Skeletal muscle tissue (tissue), 3 donors: ENCODE measurements at regions not wholly inside any gene's neighbourhood (a gene's known extent, or its start where the extent isn't known, plus 50 kb on each side); places are given as distances from the start of the nearest gene placed in this dataset.

Experiments
- H3K27ac ChIP-seq: one replicate; pipeline ENCODE4 v1.7.0; 2013; ENCODE audit warnings: mild to moderate bottlenecking, low read depth, low read length, inconsistent platforms
- H3K27me3 ChIP-seq, 3 donors: one replicate each; pipeline ENCODE4 v1.7.0; 2013; ENCODE audit warnings: low read length in 3 of 3; ENCODE audit not compliant: control insufficient read depth in 3 of 3, insufficient read depth in 3 of 3
- H3K36me3 ChIP-seq, 3 donors: one replicate each; pipeline ENCODE4 v1.7.0; 2013; ENCODE audit warnings: low read length in 3 of 3; ENCODE audit not compliant: control insufficient read depth in 3 of 3, insufficient read depth in 3 of 3
- H3K4me1 ChIP-seq, 3 donors: one replicate each; pipeline ENCODE4 v1.7.0; 2013; ENCODE audit warnings: low read length in 3 of 3, mild to moderate bottlenecking in 3 of 3; ENCODE audit not compliant: control insufficient read depth in 3 of 3, insufficient read depth in 3 of 3
- H3K4me3 ChIP-seq, 3 donors: one replicate each; pipeline ENCODE4 v1.7.0; 2013; ENCODE audit warnings: low read length in 3 of 3
- H3K9ac ChIP-seq, 3 donors: one replicate each; pipeline ENCODE4 v1.7.0; 2013; ENCODE audit warnings: low read length in 3 of 3, mild to moderate bottlenecking in 3 of 3, moderate library complexity in 2 of 3, low read depth in 1 of 3
- H3K9me3 ChIP-seq, 3 donors: one replicate each; pipeline ENCODE4 v1.7.0; 2013; ENCODE audit warnings: low read length in 3 of 3; ENCODE audit not compliant: control insufficient read depth in 3 of 3
- donor health status: Osteomylitis.

DNA sequence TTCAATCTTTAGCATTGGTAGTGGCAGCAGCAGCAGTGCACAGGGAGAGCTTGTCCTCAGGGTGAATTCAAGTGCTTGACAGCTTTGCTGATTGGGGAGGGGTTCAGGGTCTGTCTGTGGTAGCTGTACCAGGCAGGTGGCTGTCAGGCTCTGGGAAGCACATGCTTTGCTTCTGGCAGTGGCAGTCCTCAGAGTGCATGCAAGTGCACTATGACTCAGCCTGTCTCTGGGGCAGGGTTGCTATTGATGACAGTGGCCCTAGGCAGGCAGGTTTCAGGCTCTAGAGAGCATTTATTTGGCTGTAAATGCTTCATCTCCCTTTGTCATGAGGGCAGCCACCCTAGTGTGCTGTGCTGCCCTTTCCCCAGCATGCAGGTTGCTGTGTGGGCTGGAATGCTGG, 251.9 kb upstream of the LRRC7 start:
- H3K9ac ChIP-seq, result no peak overlapping the region
- no peaks in the 10 kb centered on the region for H3K4me1 ChIP-seq
- no peaks in the 10 kb centered on the region for H3K27me3 ChIP-seq
- H3K27ac ChIP-seq, result no peak overlapping the region
- H3K9me3 ChIP-seq, result peaks cover 0 to 7% (median 0%) of the 10 kb centered on the region in 3 donors
- H3K4me3 ChIP-seq, result no peak overlapping the region
- no peaks in the 10 kb centered on the region for H3K36me3 ChIP-seq

DNA sequence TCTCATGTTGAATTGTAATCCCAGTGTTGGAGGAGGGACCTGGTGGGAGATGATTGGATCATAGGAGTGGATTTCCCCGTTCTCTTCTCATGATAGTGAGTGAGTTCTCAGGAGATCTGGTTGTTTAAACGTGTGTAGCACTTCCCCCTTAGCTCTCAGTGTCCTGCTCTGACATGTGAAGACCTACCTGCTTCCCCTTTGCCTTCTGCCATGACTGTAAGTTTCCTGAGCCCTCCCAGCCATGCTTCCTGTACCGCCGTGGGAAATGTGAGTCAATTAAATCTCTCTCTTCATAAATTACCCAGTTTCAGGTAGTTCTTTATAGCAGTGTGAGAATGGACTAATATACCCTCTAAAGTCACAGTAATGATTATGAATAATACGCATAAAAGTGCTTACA, 248.4 kb upstream of the LRRC7 start:
- peaks cover 0 to 6% (median 0%) of the 10 kb centered on the region in 3 donors for H3K9me3 ChIP-seq
- no peak overlapping the region for H3K27ac ChIP-seq
- H3K36me3 ChIP-seq, result no peaks in the 10 kb centered on the region

DNA sequence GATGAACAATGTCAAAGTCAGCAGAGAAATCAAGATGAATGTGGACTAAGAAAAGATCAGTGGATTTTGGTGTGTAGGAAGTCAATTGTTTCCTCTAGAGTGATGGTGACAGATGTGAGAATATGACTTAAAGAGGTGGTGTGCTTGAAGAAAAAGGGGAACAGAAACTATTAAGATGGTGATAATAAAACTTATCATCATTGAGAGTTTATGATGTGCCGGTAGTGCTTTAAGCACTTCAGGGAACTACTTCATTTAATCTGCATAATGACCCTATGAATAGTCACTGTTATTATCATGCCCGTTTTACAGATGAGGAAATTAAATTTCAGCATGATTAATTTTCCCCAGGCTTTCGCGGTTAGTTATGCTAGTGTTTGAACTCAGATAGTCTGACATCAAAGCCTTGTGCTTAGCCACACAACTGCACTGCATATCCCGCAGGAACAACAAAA, 246.9 kb upstream of the LRRC7 start:
- no peaks in the 10 kb centered on the region for H3K27me3 ChIP-seq
- no peaks in the 10 kb centered on the region for H3K4me1 ChIP-seq
- no peaks in the 10 kb centered on the region for H3K9me3 ChIP-seq
- no peaks in the 10 kb centered on the region for H3K36me3 ChIP-seq
- H3K4me3 ChIP-seq, result no peak overlapping the region
- H3K9ac ChIP-seq, result no peak overlapping the region
- H3K27ac ChIP-seq, result no peak overlapping the region

More for the DNA sequence above, 248.4 kb upstream of the LRRC7 start:
- no peaks in the 10 kb centered on the region for H3K27me3 ChIP-seq
- no peaks in the 10 kb centered on the region for H3K4me1 ChIP-seq
- no peak overlapping the region for H3K9ac ChIP-seq
- H3K4me3 ChIP-seq, result no peak overlapping the region

DNA sequence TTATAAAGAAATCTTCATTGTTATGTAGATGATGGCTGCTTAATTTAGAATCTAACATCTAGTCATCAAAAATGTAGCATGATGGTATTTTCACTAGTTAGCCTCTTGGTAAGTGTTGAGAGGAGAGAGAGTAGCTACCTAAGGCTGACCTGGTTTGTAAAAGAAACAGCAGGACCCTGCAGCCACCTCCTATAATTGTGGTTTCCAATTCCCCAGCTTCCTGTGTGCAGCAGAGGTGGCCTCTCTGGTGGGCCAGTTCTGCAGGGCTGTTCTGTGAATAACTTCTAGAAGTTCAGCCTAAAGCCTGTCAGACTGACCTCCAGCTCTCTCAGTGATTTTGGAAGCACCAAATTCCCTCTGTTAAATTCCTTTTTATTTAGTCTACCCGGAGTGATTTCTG, 246.4 kb upstream of the LRRC7 start:
- H3K36me3 ChIP-seq, result no peaks in the 10 kb centered on the region
- H3K4me1 ChIP-seq, result no peaks in the 10 kb centered on the region
- H3K4me3 ChIP-seq, result no peak overlapping the region
- no peak overlapping the region for H3K27ac ChIP-seq
- no peaks in the 10 kb centered on the region for H3K27me3 ChIP-seq
- H3K9ac ChIP-seq, result no peak overlapping the region
- no peaks in the 10 kb centered on the region for H3K9me3 ChIP-seq

DNA sequence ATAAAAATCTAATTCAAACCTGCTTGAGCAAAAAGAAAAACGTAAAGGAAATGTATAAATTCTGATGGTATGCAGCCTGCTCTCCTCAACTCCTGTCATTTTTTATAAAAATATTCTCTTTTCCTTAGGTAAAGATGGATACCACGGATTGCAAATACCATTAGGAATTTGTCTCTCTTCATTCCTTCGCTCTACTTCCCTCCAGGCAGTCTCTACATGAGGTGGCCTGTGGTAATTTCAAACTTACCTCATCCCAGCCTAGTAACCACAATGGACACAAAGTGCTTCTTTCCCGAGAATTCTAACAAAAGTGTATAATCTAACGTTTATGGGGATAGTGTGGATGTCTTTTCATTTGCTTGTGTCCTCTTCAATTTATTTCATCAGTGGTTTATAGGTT, 239.5 kb upstream of the LRRC7 start:
- no peak overlapping the region for H3K9ac ChIP-seq
- H3K4me3 ChIP-seq, result no peak overlapping the region
- no peaks in the 10 kb centered on the region for H3K36me3 ChIP-seq
- H3K27me3 ChIP-seq, result no peaks in the 10 kb centered on the region
- H3K27ac ChIP-seq, result no peak overlapping the region
- no peaks in the 10 kb centered on the region for H3K4me1 ChIP-seq
- peaks cover 0 to 5% (median 2%) of the 10 kb centered on the region in 3 donors for H3K9me3 ChIP-seq

DNA sequence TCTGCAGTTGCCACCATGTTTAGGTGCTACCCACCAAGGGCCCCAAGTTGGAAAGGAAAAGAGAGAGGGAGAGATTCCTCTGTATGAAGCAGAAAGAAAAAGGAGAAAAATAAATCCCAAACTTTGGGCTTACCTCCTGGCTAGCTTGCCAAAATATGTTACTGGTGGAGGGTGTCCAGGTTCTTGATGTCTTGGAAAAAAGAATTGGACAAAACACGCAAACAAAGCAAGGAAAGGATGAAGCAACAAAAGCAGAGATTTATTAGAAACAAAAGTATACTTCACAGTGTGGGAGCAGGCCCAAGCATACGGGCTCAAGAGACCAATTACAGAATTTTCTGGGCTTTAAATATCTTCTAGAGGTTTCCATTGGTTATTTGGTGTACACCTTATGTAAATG, 204.5 kb upstream of the LRRC7 start:
- Histone ChIP-seq H3K27ac (no peak overlapping the region), H3K27me3 (no peaks in the 10 kb centered on the region), H3K9me3 (no peaks in the 10 kb centered on the region), H3K9ac (no peak overlapping the region), H3K36me3 (no peaks in the 10 kb centered on the region), H3K4me3 (no peak overlapping the region), H3K4me1 (no peaks in the 10 kb centered on the region)

DNA sequence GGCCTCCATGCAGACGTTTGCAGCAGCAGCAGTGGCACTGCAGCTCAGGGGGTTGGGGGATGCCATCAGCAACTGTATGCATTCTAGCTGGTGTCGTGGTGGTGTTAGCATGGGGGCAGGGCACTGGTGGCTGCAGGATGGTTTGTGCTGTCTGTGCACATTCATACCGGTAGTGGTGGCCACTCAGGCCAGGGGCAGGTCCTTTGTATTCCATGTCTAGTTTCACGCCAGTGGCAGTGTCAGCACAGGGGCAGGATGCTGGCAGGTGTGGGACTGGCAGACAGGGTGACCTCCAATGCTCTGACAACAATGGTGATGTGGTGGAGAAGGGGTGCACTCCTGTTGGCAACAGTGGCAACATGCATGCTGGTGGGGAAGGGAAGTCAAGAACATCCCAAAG, 194.2 kb upstream of the LRRC7 start:
- H3K4me1 ChIP-seq, result no peaks in the 10 kb centered on the region
- H3K27ac ChIP-seq, result no peak overlapping the region
- no peaks in the 10 kb centered on the region for H3K36me3 ChIP-seq
- no peak overlapping the region for H3K4me3 ChIP-seq
- no peak overlapping the region for H3K9ac ChIP-seq
- no peaks in the 10 kb centered on the region for H3K27me3 ChIP-seq
- H3K9me3 ChIP-seq, result no peaks in the 10 kb centered on the region

DNA sequence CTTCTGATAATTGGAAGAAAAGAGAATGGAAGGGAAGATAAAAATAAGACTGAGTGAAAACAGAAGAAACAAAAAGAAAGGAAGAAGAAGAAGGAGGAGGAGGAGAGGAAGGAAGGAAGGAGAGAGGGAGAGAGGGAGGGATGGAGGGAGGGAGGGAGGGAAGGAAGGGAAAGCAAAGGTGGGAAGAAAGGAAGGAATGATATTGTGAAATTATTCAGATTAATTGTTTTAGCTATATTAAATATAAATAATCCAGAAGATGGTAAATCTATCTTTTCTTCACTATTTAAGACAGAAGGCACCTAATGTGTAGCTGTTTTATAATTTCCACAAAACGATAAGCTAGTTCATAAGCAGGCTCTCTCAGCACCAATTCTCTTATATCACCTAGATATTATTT, 191.3 kb upstream of the LRRC7 start:
- no peaks in the 10 kb centered on the region for H3K4me1 ChIP-seq
- H3K9me3 ChIP-seq, result no peaks in the 10 kb centered on the region
- H3K9ac ChIP-seq, result no peak overlapping the region
- H3K4me3 ChIP-seq, result no peak overlapping the region
- no peaks in the 10 kb centered on the region for H3K27me3 ChIP-seq
- no peaks in the 10 kb centered on the region for H3K36me3 ChIP-seq
- H3K27ac ChIP-seq, result no peak overlapping the region

DNA sequence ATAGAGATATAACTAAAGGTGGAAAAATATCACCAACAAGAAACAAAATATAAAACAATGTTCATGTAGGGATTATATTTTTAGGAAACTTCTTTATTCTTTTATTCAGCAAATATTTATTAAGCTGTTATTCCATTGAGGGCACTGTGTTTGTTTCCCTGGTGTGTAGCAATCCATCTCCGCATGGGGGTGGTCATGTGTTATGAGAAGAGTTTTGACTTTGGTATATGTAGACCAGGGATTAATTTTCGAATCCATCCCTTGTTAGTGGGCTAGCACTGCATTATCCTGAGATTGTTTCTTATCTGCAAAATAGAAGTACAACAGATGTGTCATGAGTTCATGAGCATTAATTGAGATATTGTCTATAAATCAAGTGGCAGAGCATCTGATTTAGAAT, 190.2 kb upstream of the LRRC7 start:
- no peak overlapping the region for H3K27ac ChIP-seq
- no peaks in the 10 kb centered on the region for H3K9me3 ChIP-seq
- H3K27me3 ChIP-seq, result no peaks in the 10 kb centered on the region
- no peaks in the 10 kb centered on the region for H3K36me3 ChIP-seq
- H3K4me3 ChIP-seq, result no peak overlapping the region
- H3K9ac ChIP-seq, result no peak overlapping the region
- no peaks in the 10 kb centered on the region for H3K4me1 ChIP-seq

DNA sequence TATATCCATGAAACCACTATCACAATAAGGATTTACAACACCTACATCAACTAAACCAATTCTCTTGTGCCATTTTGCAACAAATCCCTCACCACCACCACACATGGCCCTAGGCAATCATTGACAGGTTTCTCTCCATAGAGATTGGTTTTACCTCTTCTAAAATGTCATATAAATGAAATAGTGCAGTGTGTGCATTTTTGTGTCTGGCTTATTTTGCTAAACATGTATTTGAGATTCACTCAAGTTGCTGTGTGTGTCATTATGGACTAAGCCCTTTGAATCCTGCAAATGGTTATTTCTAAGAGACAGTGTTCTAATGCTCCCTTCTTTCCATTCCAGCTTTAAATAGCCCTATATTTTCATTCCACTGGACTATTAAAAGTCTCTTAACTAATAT, 179.7 kb upstream of the LRRC7 start:
- Histone ChIP-seq H3K4me1 (no peaks in the 10 kb centered on the region), H3K4me3 (no peak overlapping the region), H3K9me3 (no peaks in the 10 kb centered on the region), H3K27me3 (no peaks in the 10 kb centered on the region), H3K36me3 (no peaks in the 10 kb centered on the region), H3K9ac (no peak overlapping the region), H3K27ac (no peak overlapping the region)

DNA sequence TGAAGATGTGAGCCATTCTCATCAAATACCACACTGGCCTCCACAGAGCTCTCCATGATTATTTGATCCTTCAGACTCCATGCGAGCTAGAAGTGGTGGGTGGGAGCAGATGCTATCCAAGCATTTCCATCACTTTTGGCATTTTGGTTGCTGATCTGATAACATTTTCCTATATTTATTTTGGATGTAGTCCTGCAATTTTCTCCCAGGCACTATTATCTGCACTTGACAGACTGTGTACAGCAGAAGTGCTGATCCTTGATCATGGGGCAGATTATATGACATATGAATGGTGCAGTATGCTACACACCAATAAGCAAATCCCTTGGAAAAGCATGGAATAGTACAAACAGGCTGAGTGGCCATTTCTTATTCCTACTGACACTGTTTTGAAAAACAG, 167.6 kb upstream of the LRRC7 start:
- Histone ChIP-seq H3K27me3 (no peaks in the 10 kb centered on the region), H3K36me3 (no peaks in the 10 kb centered on the region), H3K4me3 (no peak overlapping the region), H3K27ac (no peak overlapping the region), H3K9me3 (no peaks in the 10 kb centered on the region), H3K4me1 (no peaks in the 10 kb centered on the region), H3K9ac (no peak overlapping the region)
